GM12891 (cell line): ENCODE measurements at regions not wholly inside any gene's neighbourhood (a gene's known extent, or its start where the extent isn't known, plus 50 kb on each side); places are given as distances from the start of the nearest gene placed in this dataset.

ENCODE experiments used
- POLR2A ChIP-seq: IDR thresholded peaks from 2 replicates; pipeline ENCODE4 v1.6.1; 2011; ENCODE audit warnings: low read depth, low read length, control low read depth
- SPI1 ChIP-seq: IDR thresholded peaks from 2 replicates; pipeline ENCODE4 v1.6.1; 2011; ENCODE audit warnings: low read depth, low read length, control low read depth
- TAF1 ChIP-seq: IDR thresholded peaks from 2 replicates; pipeline ENCODE4 v1.6.1; 2011; ENCODE audit warnings: low read depth, low read length, control low read depth

- TF ChIP-seq POLR2A (no peak), SPI1 (no peak), TAF1 (no peak)
Observed at GRCh38 chr5:7050986-7051385, 337.8 kb downstream of the TENT4A start.
